Putamen (tissue), 1 donor: ENCODE measurements at regions not wholly inside any gene's neighbourhood (a gene's known extent, or its start where the extent isn't known, plus 50 kb on each side); places are given as distances from the start of the nearest gene placed in this dataset.
"Not testable (repeated sequence)": the region's sequence is repeated elsewhere in the genome, so short reads cannot be mapped to it uniquely, and the experiment has no call there.

ENCODE experiments used
- DNase-seq: peaks from one replicate; pipeline ENCODE4 v3.0.0-alpha.2; 2016; ENCODE audit warnings: low spot score

DNA sequence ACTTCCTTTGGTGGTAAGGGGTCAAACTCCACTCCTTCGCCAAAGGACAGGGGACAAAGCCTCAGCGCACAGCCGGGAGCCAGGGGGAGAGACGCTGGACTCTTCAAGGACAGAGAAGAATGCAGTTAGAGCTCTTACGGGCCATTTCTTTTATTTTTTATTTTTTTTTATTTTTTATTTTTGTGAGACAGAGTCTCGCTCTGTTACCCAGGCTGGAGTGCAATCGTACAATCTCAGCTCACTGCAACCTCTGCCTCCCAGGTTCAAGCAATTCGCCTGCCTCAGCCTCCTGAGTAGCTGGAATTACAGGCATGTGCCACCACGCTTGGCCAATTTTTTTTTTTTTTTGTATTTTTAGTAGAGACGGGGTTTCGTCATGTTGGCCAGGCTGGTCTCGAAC is 93.2 kb upstream of the RPH3AL start, which contains the start of gene RFLNB:
TSS of gene RFLNB (minus strand) at position 101 of the 400 bp plus-strand sequence.
- not testable (repeated sequence) for DNase-seq

DNA sequence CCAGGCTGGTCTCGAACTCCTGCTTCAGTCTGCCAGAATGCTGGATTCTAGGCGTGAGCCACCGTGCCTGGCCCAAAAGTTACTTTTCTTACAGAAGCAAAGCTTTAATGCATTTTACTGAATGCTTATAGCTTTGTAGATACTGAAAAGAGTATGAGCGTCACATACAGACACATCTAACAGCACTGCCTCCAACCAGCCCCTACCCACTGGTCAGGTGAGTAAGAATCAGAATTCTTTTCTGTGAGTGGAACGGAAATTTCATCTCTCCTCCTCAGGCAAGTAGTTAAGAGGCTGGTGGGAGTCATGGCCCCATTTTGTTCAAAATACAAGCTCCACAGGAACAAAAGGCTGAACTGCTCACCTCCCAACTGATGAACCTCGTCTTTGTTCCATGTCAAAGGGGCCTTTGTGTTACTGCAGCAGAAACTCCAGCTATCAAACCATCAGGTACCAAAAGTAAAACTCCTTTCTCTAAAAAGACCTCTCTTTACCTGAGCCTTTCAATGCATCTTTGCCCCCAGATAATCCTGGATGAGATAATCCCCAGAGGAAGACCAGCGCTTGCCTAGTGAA is 92.4 kb upstream of the RPH3AL start:
- no peak for DNase-seq

DNA sequence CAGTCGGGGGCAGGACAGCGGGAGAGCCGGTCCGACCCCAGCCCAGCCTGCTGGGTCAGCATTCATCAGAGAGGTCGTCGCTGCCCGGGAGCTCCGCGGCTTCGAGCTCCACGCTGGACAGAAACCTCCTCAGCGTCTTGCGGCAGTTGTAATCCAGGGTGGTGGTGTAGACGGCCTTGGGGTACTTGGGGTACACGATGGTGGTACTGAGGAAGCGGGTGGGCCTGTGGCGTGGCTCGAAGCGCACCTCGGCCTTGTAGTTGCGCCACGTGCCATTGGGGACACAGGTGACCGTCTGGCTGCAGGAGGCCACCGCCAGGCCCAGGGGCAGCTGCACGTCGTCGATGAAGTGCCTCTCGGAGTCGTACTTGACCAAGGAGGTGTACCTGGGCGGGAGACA is 90.5 kb upstream of the RPH3AL start:
- no peak for DNase-seq

DNA sequence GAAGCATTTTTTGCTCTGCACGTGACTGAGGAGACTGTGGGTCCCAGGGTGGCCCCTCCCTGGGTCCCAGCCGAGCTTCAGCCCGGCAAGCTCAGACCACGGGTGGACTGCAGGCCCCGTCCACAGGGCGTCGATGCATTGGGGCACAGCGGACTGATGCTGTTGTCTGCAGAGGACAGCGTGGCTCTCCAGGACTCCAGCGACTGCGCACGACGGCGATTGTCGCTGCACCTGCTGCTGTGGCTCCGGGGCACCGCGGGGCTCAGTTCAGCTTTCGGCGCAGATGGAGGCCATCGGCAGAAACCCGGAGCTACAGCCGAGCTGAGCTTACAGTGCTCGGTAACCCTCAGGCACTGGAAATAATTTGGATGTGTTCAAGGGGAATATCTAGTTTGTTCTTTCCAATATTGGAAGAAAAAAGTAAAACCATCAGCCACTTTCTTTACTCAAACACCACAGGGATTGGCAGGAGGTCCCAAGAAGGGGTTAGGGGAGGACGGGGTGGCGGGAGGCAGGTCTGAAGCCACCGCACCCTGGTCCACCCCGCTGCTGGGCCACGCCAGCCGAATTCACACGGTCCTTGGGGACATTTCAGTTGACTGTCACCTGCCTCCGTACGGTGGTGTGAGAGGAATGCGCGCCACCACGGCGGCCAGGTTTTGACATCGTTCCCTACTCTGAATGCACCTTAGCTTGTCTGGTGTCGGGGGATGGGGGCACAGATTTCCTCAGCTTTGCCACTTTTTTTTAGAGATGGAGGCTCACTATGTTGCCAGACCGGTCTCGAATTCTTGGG is 88.7 kb upstream of the RPH3AL start:
- no peak for DNase-seq

DNA sequence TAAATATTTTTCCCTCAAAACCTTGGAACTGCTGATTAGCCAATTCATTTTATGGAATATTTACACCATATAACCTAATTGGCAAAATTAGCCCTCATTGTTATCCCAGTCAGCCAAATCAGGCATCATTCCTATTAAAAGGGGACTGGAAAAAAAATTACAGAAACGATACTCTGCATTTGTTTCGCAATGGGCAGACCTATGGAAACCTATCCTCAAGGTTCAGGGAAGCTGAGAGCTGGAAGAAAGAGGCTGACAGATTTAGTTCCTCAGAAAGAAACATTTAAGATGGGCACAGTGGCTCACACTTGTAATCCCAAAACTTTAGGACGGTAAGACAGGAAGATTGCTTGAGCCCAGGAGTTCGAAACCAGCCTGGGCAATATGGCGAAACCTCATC is 85.6 kb upstream of the RPH3AL start:
- no peak for DNase-seq

DNA sequence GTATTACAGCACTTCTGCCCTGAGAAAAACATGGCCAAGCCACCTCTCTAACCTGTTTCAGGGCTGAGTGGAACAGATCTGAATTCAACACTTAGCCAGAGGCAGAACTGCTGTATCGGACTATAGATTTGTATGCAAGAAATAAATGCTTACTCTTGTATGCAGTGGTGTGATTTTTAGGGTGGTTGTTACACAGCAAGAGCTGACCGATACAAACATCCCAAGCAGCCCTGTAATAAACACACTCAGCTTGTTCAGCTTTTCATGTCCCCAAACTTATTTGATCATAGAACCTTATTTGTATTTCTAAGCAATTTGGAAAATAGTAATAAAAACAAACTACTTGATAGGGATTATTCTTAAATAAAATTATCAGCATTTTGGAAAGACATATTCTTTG is 84.9 kb upstream of the RPH3AL start:
- no peak for DNase-seq

DNA sequence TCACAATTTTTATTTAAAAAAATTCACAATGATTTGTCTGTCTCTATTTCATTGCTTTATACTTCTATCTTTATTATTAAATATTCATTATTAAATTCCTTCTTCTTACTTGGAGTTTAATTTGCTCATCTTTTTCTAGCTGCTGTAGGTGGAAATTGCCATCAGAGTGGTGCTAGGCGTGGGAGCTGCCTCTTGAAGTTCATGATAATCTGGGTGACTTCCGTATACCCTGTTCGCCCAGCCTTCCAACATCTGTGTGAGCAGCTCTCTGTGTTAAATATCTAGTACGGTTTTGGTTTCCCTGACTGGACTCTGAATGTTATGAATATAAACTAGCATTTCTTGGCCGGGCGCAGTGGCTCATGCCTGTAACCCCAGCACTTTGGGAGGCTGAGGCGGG is 84.0 kb upstream of the RPH3AL start:
- no peak for DNase-seq

DNA sequence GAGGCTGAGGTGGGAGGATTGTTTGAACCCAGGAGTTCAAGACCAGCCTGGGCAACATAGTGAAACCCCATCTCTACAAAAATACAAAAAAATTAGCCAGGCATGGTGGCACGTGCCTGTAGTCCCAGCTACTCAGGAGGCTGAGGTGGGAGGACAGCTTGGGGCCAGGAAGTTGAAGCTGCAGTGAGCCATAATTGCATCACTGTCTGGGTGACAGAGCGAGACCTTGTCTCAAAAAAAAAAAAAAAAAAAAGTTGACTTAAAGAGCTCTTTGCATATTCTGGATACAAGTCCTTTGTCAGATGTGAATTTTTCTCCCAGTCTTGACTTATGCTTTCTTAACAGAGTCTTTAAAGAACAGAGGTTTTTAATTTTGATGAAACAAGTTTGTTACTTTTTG is 79.9 kb upstream of the RPH3AL start:
- DNase-seq, result not testable (repeated sequence)

DNA sequence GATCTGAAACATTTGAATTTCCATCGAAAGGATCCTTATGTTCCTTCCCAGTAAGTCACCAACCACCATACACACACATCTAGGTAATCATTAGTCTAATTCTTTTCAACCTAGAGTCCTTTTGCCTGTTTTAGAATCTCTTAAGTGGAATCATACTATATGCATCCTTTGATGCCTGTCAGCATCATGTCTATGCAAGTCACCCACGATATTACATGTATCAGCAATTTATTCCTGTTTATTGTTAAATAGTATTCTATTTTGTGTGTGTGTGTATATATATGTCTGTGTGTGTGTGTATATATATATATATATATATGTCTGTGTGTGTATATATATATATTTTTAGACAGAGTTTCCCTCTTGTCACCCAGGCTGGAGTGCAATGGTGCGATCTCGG is 78.9 kb upstream of the RPH3AL start:
- no peak for DNase-seq

DNA sequence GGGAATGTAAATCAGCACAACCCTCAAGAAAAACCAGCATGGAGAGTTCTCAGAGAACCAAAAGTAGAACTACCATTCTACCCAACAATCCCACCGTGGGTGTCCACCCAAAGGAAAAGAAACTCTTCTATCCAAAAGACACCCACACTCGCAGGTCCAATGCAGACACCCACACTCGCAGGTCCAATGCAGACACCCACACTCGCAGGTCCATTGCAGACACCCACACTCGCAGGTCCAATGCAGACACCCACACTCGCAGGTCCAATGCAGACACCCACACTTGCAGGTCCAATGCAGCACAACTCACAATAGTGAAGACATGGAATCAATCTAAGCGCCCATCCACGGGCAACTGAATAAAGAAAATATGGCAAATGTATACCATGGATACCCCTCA is 77.0 kb upstream of the RPH3AL start:
- no peak for DNase-seq

DNA sequence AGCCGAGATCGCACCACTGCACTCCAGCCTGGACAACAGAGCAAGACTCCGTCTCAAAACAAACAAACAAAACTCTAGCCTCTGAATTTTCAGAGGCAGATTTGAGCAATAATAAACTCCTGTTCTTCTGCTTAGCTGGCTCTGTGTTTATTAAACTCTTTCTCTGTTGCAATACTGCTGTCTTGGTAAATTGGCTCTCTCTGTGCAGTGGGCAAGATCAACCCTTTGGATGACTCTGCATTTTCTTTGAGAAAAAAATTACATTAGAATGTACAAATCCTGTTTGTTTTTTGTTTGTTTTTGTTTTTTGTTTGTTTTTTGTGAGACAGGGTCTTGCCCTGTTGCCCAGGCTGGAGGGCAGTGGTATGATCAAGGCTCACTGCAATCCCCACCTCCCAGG is 75.8 kb upstream of the RPH3AL start:
- no peak for DNase-seq

DNA sequence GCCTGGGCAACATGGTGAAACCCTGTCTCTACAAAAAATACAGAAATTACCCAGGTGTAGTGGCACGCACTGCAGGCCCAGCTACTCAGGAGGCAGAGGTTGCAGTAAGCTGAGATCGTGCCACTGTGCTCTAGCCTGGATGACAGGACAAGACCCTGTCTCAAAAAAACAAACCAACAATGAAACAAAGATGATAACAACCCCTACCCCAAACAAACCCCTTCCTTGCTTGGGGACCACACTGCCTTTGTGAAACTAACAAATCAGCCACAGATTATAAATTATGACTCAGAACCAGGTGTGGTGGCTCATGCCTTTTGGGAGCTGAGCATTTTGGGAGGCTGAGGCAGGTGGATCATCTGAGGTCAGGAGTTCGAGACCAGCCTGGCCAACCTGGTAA is 75.3 kb upstream of the RPH3AL start:
- no peak for DNase-seq

DNA sequence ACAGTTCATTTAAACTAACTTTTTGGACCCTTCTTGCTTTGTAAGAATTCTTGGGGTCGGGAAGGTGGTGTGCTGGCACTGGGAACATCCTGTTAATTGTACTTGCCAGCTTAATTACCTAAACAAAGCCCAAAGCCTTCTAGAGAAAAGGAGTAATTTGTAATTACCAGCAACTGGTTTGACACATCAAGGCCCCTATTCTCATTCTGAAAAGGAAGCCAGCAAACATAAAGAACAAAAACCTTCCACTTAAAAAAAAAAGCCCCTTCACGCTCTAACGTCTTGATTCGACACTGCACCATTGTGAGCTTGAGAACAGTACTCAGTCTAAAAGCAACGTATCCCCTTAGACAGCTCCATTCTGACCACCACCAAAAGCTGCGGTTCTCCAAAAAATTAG is 74.7 kb upstream of the RPH3AL start:
- DNase-seq, result no peak

DNA sequence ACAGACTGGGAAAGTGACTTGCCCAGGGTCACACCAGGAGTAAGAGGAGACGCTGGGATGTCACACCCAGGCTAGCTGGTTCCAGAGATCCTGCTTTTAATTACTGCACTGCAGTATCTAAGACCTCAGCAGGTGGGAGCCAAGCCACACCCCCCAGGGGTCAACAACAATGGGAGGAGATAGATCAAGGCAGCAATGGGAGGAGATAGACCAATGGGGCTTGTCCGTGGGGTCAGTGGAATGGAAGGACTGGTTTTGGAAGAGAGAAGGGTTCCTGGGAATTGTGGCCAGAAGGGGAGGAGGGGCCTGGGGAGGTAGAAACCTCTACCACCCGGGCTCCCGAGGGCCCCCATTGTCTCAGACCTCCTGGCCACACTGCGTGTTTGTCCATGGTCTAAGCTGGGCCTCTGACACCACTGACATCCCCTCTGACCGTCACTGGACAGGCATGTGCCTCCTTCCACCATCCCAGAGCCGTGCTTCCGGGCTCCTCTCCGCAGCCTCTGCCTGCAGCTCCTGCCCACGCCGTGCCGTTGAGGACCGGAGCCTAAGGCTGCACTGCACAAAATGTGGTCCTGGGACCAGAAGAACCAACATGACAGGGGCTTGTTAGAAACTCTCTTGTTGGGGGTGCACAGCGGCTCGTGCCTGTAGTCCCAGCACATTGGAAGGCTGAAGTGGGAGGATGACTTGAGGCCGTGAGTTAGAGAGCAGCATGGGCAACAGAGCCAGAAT is 69.8 kb upstream of the RPH3AL start:
- no peak for DNase-seq

DNA sequence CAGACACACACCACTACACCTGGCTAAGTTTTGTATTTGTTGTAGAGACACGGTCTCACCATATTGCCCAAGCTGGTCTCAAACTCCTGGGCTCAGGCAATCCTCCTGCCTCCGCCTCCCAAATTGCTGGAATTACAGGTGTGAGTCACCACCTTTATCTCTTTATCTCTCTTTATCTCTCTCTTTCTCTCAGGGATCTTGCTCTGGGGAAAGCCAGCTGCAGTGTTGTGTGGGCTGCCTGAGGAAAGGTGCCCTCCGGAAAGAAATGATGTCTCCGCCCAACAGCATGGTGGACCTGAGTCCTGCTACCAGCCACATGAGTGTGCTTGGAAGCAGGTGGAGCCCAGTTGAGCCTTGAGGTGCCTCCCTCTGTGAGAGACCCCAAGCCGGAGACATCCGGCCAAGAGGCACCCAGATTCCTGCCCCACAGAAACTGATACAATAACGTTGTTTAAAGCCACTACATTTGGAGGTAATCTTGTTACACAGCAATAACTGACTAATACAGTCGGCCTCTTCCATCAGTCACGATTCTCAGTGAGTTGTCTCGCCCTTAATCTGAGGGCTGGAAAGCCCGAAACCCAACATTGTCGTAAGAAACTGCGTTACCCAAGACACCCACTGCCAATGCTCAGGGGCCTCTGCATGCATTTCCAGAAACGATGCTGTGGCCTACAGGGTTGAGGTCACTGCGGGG is 68.0 kb upstream of the RPH3AL start:
- no peak for DNase-seq

DNA sequence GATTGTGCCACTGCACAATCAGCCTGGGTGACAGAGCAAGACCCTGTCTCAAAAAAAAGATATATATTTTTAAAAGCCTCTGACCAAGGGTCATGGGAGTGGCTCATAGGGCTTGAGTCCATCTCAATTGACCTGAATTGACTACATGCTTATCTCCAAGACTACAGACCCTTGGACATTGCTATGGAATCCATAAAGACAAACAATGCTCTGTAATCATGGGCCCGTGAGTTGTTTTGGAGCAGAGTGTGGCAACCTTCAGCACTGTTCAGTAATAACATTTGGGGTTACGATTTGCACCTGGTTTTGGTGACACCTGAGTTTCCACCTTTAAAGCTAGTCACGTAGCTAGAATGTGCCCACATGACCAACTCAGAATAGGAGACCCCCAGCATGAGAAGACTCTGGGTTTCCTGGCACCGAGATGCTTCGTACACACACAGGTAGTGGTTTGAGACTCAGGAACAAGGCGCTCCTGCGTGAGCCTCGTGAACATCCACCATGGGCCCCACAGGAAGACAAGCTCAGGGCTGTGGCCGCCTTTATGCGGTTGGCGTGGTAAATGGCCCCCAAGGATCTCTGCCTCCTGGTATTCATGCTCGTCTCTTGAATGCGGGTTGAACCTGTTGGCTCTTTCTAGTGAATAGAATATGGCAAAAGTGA is 66.6 kb upstream of the RPH3AL start:
- no peak for DNase-seq

DNA sequence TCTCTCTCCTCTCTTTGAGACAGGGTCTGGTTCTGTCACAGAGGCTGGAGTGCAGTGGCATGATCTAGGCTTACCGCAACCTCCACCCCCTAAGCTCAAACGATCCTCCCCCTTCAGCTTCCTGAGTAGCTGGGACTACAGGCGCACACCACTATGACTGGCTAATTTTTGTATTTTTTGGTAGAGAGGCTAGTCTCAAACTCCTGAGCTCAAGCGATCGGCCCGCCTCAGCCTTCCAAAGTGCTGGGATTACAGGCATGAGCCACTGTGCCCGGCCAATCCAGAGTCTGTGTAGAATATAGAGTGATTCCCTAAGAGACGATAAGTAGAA is 65.8 kb upstream of the RPH3AL start:
- DNase-seq, result no peak

DNA sequence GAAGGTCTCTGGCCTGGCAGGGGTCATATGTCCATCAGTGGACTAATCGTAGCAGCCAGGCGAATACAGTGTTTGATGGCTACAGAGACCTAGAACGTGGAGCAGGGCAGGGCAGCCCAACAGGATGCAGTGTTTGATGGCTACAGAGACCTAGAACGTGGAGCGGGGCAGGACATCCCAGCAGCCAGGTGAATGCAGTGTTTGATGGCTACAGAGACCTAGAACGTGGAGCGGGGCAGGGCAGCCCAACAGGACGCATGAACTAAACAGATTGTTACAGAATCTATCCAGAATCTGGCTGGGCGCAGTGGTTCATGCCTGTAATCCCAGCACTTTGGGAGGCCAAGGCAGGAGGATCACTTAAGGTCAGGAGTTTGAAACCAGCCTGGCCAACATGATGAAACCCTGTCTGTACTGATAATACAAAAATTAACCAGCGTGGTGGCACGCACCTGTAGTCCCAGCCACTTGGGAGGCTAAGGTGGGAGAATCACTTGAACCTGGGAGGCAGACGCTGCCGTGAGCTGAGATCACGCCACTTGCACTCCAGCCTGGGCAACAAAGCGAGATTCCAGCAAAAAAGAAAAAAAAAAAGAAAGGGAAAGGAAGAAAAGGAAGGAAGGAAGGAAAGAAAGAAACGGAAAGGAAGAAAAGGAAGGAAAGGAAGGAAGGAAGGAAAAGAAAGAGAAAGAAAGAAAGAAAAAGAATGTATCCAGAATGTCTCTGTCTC is 65.2 kb upstream of the RPH3AL start:
- DNase-seq, result no peak

DNA sequence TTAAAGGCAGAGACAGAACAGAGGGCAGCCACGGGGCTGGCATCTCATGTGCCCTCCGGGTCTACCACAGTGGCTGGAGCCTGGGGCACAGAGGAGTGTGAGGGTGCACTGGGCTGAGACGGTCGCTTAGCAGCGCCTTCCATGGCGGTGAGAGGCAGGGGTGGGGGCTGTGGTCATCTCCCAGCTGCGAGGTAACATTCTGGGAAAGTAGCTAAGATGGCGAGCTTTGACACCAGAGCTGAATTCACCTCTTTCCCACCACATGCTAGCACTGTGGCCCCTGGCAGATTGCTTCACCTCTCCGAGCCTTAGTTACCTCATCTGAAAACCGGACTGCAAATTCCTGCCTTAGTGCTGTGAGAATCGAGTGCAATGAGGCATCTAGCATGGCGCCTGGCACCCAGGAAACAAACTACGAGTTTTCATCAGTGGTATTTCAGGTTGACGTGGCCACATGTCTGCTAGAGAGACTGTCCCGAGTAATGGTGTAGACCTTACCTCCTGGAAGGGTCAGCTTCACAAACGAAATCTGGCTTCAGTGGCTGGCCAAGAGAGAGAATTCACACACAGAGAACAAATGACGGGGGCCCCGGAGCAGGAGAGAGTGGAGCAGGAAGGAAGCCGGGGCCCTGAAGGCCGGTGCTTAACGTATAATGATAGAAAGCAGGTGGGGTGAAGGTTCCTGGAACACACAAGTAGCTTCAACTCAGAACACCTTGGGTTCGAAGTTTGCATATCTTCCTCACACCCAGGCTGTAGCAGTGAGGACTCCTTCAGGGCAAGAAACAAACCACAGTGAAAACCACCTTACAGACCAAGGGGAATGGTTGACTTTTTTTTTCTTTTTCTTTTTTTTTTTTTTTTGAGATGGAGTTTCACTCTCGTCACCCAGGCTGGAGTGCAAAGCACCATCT is 63.9 kb upstream of the RPH3AL start:
- DNase-seq, result no peak

DNA sequence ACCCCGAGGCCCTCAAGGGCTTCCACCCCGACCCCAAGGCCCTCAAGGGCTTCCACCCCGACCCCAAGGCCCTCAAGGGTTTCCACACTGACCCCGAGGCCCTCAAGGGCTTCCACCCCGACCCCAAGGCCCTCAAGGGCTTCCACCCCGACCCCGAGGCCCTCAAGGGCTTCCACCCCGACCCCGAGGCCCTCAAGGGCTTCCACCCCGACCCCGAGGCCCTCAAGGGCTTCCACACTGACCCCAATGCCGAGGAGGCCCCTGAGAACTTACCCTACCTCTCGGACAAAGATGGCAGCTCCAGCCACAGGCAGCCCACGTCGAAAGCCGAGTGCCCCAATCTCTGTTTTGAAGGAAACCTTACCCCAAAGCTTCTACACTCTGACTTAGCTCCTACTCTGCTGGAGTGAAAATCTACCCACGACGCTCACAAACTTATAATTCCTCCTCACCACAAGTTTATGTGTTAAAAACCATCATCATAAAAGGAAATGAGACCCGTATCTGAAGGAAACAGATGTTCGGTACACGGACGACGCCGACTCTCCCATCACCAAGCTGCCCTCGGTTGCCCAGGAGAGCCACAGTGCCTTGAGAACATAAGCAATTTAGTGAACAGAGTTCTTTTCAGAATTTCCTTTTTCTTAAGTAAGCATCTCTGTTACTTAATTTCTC is 61.2 kb upstream of the RPH3AL start:
- DNase-seq, result no peak
